ENCODE measurements at regions not wholly inside any gene's neighbourhood (a gene's known extent, or its start where the extent isn't known, plus 50 kb on each side); places are given as distances from the start of the nearest gene placed in this dataset.

DNA sequence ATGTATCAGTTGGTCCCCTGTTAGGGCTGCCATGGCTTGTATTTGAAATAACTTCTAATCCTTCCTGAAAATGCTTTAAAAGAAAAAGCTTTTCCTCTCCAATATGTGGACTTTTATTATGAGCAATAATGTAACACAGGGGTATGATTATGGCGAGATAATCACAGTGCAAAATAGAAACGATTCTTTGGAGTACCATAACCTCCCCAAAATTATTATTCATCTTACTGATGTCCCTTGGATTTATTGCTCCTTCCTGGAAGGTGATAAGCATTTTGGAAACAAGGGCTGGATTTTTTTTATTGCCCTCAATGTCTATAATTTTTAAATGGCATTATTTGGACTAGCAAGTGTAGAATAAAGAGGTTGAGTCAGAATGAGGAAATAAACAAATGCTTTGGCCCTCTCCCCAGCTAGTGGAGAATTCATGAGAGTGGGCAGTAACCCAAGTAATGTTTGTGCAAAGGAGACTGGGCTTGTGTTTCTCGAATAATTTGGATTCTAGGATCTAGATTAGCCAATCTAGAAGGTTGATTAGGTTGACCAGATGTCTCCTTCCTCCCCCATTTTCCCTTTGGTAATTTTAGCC is 403.9 kb upstream of the CELF2 start:
- no peak overlapping the region for H3K4me3 ChIP-seq (replicated peaks; ENCODE audit: low read depth, low read length)
- TF ChIP-seq, protein P1, sequence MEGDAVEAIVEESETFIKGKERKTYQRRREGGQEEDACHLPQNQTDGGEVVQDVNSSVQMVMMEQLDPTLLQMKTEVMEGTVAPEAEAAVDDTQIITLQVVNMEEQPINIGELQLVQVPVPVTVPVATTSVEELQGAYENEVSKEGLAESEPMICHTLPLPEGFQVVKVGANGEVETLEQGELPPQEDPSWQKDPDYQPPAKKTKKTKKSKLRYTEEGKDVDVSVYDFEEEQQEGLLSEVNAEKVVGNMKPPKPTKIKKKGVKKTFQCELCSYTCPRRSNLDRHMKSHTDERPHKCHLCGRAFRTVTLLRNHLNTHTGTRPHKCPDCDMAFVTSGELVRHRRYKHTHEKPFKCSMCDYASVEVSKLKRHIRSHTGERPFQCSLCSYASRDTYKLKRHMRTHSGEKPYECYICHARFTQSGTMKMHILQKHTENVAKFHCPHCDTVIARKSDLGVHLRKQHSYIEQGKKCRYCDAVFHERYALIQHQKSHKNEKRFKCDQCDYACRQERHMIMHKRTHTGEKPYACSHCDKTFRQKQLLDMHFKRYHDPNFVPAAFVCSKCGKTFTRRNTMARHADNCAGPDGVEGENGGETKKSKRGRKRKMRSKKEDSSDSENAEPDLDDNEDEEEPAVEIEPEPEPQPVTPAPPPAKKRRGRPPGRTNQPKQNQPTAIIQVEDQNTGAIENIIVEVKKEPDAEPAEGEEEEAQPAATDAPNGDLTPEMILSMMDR (IDR thresholded peaks at IDR 0.05; ENCODE audit: low read depth, low read length, missing control alignments): no peak
- DNase-seq (ENCODE audit: extremely low read depth, low read depth): no peak

DNA sequence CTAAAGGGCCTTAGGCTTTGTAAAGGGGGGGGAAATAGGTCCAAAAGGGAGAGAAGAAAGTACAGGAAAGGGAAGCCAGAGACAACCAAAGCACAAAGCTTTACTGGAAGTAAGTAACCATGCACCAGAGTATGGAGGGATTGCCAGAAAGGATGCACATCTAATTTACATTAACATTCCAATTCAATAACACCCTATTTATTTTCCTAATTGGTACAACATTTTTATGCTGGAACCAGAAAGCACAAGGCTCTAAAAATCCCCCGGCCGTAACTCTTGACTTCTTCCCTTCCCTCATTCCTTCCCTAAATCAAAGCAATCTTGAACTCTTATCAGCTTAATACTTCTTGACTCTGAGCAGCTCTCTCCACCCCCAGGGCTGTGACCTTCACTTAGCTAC is 400.0 kb upstream of the CELF2 start:
- TF ChIP-seq, protein P1 (IDR thresholded peaks at IDR 0.05; ENCODE audit: low read depth, low read length, missing control alignments): no peak
- H3K4me3 ChIP-seq (replicated peaks; ENCODE audit: low read depth, low read length): no peak overlapping the region
- no peak for DNase-seq (ENCODE audit: extremely low read depth, low read depth)

DNA sequence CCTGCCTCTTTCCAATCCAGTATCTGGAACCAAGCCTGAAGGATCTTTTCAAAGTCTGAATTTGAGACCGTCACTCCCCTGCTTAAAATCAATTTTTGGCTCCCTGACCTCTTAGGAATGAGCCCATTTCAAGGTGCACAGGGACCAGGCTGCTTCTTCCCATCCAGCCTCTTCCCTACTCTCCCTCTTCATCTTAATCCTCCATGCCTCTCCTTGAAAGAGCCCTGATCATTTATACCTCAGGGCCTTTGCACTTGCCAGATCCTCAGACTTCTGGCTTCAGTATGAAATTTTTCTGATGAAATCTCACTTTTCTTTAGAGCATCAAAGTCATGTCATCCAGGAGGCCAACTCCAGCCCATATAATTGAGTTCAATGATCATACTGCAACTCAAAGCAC is 399.5 kb upstream of the CELF2 start:
- TF ChIP-seq, protein P1 (IDR thresholded peaks at IDR 0.05; ENCODE audit: low read depth, low read length, missing control alignments): no peak
- H3K4me3 ChIP-seq (replicated peaks; ENCODE audit: low read depth, low read length): no peak overlapping the region
- DNase-seq (ENCODE audit: extremely low read depth, low read depth): no peak

DNA sequence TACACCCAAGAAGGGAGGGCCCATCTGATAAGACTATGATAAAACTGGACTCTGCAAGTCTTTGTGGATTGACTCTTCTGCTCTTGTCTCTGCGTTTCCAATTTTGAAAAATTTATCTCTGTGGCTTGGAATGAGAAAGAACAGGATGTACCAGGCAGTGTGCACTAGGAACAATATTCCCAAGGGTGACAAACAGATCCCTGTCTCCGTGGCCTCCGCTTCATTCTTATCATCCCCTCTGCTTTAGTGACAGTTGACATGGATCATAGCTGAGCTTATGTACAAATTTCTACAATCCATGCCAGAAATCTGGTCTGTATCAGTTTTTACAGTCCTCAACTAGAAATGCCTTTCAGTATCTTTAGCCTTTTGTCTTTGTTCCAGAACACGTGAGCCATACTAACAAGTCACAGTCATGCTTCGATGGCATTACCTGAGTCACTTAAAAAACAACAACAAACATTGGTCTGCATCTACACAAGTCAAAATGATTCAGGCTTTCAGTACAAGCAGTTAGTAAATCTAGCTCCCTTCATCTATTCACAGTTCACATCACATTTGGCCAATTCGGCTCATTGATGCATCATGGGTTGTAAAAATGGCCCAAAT is 393.6 kb upstream of the CELF2 start:
- no peak overlapping the region for H3K4me3 ChIP-seq (replicated peaks; ENCODE audit: low read depth, low read length)
- TF ChIP-seq, protein P1 (IDR thresholded peaks at IDR 0.05; ENCODE audit: low read depth, low read length, missing control alignments): no peak
- DNase-seq (ENCODE audit: extremely low read depth, low read depth): no peak

DNA sequence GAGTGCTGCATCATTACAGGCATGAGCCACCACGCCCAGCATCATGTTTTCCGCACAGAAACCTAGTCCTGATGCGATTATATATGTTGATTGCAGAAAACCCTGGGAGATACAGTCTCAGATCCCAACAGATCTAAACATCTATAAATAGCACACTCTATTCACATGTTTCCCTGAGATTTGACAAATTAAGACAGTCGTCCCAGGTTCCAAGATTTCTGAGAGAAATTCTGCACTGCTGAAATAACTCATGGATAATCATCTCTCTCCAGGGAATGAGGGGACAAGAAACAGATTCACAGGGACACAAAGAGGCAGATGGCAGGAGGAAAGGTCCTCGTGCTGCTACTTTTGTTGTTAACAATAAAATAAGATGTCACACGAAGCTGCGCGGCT is 393.1 kb upstream of the CELF2 start:
- TF ChIP-seq, protein P1 (IDR thresholded peaks at IDR 0.05; ENCODE audit: low read depth, low read length, missing control alignments): no peak
- no peak overlapping the region for H3K4me3 ChIP-seq (replicated peaks; ENCODE audit: low read depth, low read length)
- no peak for DNase-seq (ENCODE audit: extremely low read depth, low read depth)

DNA sequence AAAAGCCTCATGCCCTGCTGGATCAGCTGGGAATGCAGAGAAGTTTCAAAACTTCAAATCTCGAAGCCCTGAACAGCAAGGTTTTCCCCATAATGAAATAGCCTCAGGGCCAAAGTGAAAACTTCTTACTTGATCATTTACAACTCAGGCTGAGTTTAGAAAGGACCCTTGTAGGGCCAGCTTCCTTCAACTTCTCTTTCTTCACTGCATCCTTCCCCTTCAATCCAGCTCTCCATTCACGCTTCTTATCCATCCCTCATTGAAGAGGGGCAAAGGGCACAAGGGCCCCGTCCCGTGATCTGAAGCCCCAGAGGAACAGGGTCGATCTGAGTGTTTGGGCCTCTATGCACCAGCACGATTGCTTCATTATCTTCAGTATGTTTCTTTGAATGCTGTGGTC is 392.2 kb upstream of the CELF2 start:
- TF ChIP-seq, protein P1 (IDR thresholded peaks at IDR 0.05; ENCODE audit: low read depth, low read length, missing control alignments): no peak
- no peak for DNase-seq (ENCODE audit: extremely low read depth, low read depth)
- H3K4me3 ChIP-seq (replicated peaks; ENCODE audit: low read depth, low read length): no peak overlapping the region

DNA sequence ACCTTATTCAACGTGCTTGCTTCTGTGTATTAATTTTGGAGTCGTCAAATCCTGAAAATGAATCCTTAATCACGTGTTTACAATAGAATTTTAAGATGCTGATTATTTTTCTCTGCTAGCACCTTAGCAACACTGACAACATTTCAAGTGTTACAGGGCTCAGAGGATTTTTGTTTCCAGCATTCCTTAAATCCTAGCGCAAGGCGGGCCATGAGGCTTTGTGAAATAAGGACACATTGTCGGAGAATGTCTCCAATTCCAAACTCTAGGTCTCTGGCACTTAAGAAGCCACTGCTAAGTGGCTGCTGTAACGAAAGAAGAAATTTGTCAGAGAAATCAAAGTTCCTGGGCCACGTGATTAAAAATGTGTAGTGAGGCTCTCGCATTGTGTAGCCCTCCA is 390.9 kb upstream of the CELF2 start:
- TF ChIP-seq, protein P1 (IDR thresholded peaks at IDR 0.05; ENCODE audit: low read depth, low read length, missing control alignments): no peak
- no peak for DNase-seq (ENCODE audit: extremely low read depth, low read depth)
- H3K4me3 ChIP-seq (replicated peaks; ENCODE audit: low read depth, low read length): no peak overlapping the region
